ENCODE measurements at regions not wholly inside any gene's neighbourhood (a gene's known extent, or its start where the extent isn't known, plus 50 kb on each side); places are given as distances from the start of the nearest gene placed in this dataset.

GRCh38 chr12:102249079-102249841 lies 51.6 kb upstream of the PMCH start:
- no peak overlapping the region for H3K4me3 ChIP-seq
- intact Hi-C loops (cut with DNase I; ENCODE audit: low total_unique reads), result no loop called here
- H3K27me3 ChIP-seq, result no peaks in the 10 kb centered on the region
- H3K9me3 ChIP-seq, result no peaks in the 10 kb centered on the region
- H3K27ac ChIP-seq, result peak overlapping the region in 1 of 2 donors; percentile 49
- H3K36me3 ChIP-seq, result no peaks in the 10 kb centered on the region
- TF ChIP-seq CTCF (IDR thresholded peaks at IDR 0.05), result no peak
- no peak for TF ChIP-seq POLR2A (IDR thresholded peaks at IDR 0.05)
- no peak for DNase-seq
- no peaks in the 10 kb centered on the region for H3K4me1 ChIP-seq

All from uterus (tissue), 3 donors.